ENCODE measurements at regions not wholly inside any gene's neighbourhood (a gene's known extent, or its start where the extent isn't known, plus 50 kb on each side); places are given as distances from the start of the nearest gene placed in this dataset.
"Not testable (repeated sequence)": the region's sequence is repeated elsewhere in the genome, so short reads cannot be mapped to it uniquely, and the experiment has no call there.

DNA sequence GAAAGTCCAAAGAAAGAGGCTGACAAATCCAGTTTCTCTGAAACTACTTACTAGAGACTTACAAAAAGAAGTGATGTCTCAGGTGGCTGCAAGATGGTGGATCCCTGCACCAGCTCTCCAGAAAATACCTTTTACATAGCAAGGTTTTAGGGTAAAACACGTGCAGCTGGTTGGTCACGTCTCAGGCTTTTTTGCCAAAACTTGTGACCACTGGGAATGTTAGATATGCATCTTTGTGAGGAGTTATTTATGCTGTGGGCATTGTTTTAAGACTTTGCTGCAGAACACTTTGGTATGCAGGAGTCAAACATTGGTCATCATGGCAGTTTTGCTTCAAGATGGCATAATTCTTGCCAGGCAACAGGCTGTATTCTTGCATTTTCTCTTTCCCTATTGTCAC, 1352.8 kb downstream of the REEP3 start:
- no peak for TF ChIP-seq JUND (IDR thresholded peaks at IDR 0.05; ENCODE audit: low read depth)
- in situ Hi-C loops (cut with HindIII; ENCODE audit: low pct_unique_long_range_greater_than_20kb, low sequenced_read_pairs), result no loop called here
- DNase-seq (ENCODE audit: low read depth in 1 of 2, low spot score in 1 of 2), result peak in 1 of 2 experiments; percentile 55

DNA sequence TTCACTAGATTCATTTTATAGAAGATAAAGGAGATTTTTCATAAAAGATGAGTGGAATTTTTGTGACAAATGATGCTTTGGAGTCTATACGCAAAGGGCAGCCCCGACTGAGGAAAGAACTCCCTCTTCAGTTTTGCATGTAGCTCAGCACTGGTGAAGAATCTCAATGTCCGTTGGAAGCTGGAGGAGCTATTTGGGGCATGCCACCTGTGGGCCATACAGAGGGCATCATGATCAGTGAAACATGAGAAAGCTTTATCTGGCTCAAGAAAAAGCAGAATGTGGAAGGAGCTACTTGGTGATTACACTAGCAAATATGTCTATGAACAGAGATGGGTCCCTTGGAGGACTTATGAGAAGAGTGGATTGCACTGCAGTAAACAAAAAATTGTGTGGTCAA, 1359.3 kb downstream of the REEP3 start:
- no peak for DNase-seq (ENCODE audit: low read depth in 1 of 2, low spot score in 1 of 2)
- in situ Hi-C loops (cut with HindIII; ENCODE audit: low pct_unique_long_range_greater_than_20kb, low sequenced_read_pairs), result no loop called here
- TF ChIP-seq JUND (IDR thresholded peaks at IDR 0.05; ENCODE audit: low read depth), result no peak

DNA sequence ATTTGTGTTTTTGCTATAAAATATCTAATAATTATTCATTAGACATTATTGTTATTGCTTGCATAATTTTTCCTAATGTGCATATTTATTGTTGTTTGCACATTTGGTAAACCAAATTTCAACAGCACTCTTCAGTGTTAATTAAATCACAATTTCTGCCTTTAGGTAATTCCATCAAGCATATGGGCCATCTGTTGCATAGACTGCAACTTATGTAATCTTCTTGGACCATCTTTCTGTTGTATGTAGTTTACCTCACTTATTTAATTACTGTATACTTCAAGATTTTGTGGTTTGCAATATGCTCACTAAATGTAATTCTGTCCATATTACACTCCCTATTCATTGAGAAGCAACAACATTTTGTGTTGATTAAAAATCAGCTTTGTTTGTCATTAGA, 1360.1 kb downstream of the REEP3 start:
- in situ Hi-C loops (cut with HindIII; ENCODE audit: low pct_unique_long_range_greater_than_20kb, low sequenced_read_pairs), result no loop called here
- DNase-seq (ENCODE audit: low read depth in 1 of 2, low spot score in 1 of 2), result no peak
- TF ChIP-seq JUND (IDR thresholded peaks at IDR 0.05; ENCODE audit: low read depth), result no peak

DNA sequence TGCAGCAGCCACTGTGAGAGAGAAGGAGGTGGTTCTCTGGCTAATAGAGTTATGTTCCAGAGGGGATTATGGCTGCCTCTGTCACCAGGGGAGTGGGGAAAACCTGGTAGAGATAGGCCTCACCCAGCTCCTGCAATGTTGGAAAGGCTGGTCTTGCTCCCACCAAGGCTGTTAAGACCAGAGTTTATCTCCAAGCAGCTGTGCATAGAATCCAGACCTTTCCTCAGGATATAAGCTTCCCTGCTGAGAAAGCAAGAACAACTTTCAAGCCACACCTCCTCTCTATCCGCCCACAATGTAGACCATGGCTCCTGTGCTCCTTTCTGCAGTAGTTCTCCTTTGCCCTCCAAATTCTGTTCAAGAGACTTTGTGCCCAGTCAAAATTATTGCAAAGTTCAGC, 1375.4 kb downstream of the REEP3 start:
- TF ChIP-seq JUND (IDR thresholded peaks at IDR 0.05; ENCODE audit: low read depth), result no peak
- no peak for DNase-seq (ENCODE audit: low read depth in 1 of 2, low spot score in 1 of 2)
- in situ Hi-C loops (cut with HindIII; ENCODE audit: low pct_unique_long_range_greater_than_20kb, low sequenced_read_pairs), result no loop called here

DNA sequence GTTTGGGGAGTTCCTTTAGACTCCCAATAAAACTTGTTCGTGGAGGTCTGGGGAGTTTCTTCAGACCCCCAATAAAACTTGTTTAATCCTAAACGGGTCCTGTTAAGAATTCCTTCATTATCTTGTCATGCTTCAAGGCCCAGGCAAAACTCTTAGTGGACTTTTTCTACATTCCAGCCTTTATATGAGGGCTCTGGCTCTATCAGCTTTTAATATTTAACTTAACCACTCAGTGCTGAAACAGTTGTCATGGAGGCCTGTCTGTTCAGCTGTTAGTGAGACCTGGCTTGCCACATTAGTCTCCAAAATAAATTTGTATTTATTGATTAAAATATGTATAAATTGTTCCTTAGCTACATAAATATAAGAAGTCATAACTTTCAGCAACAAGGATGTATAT, 1385.1 kb downstream of the REEP3 start:
- DNase-seq (ENCODE audit: low read depth in 1 of 2, low spot score in 1 of 2); in situ Hi-C loops (cut with HindIII; ENCODE audit: low pct_unique_long_range_greater_than_20kb, low sequenced_read_pairs): not testable (repeated sequence)

DNA sequence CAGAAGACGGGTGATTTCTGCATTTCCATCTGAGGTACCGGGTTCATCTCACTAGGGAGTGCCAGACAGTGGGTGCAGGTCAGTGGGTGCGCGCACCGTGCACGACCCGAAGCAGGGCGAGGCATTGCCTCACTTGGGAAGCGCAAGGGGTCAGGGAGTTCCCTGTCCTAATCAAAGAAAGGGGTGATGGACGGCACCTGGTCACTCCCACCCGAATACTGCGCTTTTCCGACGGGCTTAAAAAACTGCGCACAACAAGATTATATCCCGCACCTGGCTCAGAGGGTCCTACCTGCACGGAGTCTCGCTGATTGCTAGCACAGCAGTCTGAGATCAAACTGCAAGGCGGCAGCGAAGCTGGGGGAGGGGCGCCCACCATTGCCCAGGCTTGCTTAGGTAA, 1403.1 kb downstream of the REEP3 start:
- in situ Hi-C loops (cut with HindIII; ENCODE audit: low pct_unique_long_range_greater_than_20kb, low sequenced_read_pairs); DNase-seq (ENCODE audit: low read depth in 1 of 2, low spot score in 1 of 2): not testable (repeated sequence)

DNA sequence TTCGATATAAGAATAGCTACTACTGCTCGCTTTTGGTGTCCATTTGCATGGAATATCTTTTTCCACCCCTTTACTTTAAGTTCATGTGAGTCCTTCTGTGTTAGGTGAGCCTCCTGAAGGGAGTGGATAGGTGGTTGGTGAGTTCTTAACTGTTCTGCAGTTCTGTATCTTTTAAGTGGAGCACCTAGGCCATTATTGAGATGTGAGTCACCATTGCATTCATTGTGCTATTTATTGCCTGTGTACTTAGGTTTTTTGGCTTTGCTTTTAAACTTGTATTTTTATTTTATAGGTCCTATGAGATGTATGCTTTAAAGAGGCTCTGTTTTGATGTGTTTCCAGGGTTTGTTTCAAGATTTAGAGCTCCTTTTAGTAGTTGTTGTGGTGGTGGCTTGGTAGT, 1430.8 kb downstream of the REEP3 start:
- in situ Hi-C loops (cut with HindIII; ENCODE audit: low pct_unique_long_range_greater_than_20kb, low sequenced_read_pairs), result no loop called here
- TF ChIP-seq JUND (IDR thresholded peaks at IDR 0.05; ENCODE audit: low read depth), result no peak
- no peak for DNase-seq (ENCODE audit: low read depth in 1 of 2, low spot score in 1 of 2)

DNA sequence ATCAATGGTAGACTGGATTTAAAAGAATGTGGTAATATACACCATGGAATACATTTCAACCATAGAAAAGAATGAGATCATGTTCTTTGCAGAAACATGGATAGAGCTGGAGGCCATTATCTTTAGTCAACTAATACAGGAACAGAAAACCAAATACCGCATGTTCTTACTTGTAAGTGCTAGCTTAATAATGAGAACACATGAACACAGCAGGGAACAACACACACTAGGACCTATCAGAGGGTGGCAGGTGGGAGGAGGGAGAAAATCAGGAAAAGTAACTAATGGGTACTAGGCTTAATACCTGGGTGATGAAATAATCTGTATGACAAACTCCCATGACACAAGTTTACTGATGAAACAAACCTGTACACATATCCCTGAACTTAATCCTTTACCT, 1435.2 kb downstream of the REEP3 start:
- in situ Hi-C loops (cut with HindIII; ENCODE audit: low pct_unique_long_range_greater_than_20kb, low sequenced_read_pairs), result no loop called here
- DNase-seq (ENCODE audit: low read depth in 1 of 2, low spot score in 1 of 2), result no peak
- no peak for TF ChIP-seq JUND (IDR thresholded peaks at IDR 0.05; ENCODE audit: low read depth)

DNA sequence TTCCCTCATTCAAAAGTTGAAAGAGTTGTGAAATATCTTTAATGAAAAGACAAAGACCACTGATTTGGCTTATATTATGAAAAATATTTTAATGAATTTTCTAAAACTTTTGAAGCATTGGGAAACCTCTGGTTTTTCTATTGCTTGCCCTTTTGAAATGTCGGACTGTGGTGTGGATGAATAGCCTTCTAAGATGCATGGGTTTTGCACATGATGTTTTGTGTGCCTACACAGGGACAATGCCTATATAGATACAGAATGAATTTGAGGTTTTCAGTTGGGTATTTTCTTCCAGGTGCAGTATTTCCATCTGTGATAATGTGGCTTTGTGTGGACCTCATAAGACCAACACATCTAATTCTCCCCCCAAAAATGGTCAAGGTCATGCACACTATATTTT, 1437.9 kb downstream of the REEP3 start:
- no peak for DNase-seq (ENCODE audit: low read depth in 1 of 2, low spot score in 1 of 2)
- TF ChIP-seq JUND (IDR thresholded peaks at IDR 0.05; ENCODE audit: low read depth), result no peak
- in situ Hi-C loops (cut with HindIII; ENCODE audit: low pct_unique_long_range_greater_than_20kb, low sequenced_read_pairs), result no loop called here

DNA sequence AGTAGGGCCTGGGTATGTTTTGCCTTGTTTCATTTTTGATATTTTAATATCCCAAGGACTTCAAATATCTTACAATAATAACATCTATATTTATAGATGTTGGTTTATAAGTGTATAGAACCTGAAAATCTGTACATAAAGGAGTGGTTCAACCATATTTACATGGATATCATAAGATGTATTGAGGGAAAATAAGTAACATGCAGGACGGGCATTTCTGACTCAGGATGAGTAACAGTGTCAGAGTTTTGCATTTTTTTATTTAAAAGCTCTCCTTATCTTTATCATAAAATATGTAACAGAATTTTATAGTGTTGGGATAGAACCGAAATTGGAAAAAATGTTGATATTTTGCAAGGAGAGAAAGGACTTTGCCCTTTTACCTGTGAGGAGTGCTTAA, 1438.7 kb downstream of the REEP3 start:
- in situ Hi-C loops (cut with HindIII; ENCODE audit: low pct_unique_long_range_greater_than_20kb, low sequenced_read_pairs), result no loop called here
- no peak for TF ChIP-seq JUND (IDR thresholded peaks at IDR 0.05; ENCODE audit: low read depth)
- DNase-seq (ENCODE audit: low read depth in 1 of 2, low spot score in 1 of 2), result no peak

DNA sequence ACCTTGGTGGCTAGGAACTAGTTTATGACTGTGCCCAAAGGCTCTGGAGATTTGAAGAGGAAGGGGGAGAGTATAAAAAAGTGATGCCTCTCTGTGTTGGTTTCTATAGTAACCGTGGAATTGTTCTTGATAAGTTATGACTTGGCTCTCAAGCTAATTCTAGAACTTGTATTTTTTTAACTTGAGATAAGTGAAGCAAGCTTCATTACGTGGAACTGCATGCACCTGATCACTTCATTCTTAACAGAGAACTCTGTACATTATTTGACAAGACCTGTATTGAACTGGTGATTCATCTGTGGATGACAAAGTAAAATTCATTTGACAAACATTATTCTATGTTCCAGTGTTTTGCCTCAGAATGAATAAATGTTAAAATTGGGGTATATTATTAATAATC, 1452.2 kb downstream of the REEP3 start:
- DNase-seq (ENCODE audit: low read depth in 1 of 2, low spot score in 1 of 2), result no peak
- in situ Hi-C loops (cut with HindIII; ENCODE audit: low pct_unique_long_range_greater_than_20kb, low sequenced_read_pairs), result no loop called here
- no peak for TF ChIP-seq JUND (IDR thresholded peaks at IDR 0.05; ENCODE audit: low read depth)

DNA sequence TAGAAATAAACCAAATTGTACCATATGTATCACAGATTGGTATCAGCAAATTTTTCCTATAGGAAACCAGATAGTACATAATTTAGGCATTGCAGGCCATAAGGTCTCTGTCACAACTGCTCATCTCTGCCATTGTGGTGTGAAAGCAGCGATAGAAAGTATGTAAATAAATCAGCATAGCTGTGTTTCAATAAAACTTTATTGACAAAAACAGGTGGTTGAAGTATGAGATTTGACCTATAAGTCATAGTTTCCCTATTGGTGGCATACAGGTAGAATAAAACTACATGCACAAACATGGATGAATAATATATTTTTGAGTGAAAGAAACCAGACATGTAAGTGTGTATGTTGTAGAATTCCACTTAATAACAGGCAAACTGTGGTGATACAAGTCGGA, 1454.9 kb downstream of the REEP3 start:
- in situ Hi-C loops (cut with HindIII; ENCODE audit: low pct_unique_long_range_greater_than_20kb, low sequenced_read_pairs), result no loop called here
- no peak for DNase-seq (ENCODE audit: low read depth in 1 of 2, low spot score in 1 of 2)

DNA sequence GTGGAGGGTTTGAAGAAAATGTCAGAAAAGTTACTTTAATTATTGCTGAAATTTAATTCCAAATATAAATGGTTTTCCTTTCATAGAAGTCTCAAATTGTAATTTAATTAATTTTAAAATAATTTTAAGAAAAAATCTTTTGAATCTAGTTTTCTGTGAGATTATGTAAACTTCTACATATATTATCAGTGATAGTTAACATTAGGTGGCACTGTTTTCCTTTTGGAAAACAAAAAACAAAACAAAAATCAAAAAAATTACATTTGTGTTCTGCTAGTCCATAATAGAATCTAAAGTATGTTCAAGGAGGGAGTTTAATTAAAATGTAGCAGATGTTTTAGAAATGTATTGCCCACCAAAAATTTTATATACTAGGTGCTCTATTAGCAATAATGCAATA, 1456.7 kb downstream of the REEP3 start:
- in situ Hi-C loops (cut with HindIII; ENCODE audit: low pct_unique_long_range_greater_than_20kb, low sequenced_read_pairs), result no loop called here
- no peak for TF ChIP-seq JUND (IDR thresholded peaks at IDR 0.05; ENCODE audit: low read depth)
- no peak for DNase-seq (ENCODE audit: low read depth in 1 of 2, low spot score in 1 of 2)

More for the DNA sequence above, 1454.9 kb downstream of the REEP3 start:
- no peak for TF ChIP-seq JUND (IDR thresholded peaks at IDR 0.05; ENCODE audit: low read depth)

DNA sequence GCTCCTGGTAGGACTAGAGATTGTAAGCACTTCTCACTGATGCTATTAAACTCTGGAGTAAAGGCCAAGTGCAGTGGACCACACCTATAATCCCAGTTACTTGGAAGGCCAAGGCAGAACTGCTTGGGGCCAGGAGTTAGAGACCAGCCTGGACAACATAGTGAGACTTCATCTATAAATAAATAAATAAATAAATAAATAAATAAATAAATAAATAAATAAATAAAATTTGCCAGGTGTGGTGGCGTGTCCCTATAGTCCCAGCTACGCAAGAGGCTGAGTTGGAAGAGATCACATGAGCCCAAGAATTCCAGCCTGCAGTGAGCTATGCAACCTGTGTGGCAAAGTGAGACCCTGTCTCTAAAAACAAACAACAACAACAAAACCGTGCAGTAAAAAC, 1475.7 kb downstream of the REEP3 start:
- in situ Hi-C loops (cut with HindIII; ENCODE audit: low pct_unique_long_range_greater_than_20kb, low sequenced_read_pairs), result no loop called here
- no peak for TF ChIP-seq JUND (IDR thresholded peaks at IDR 0.05; ENCODE audit: low read depth)
- no peak for DNase-seq (ENCODE audit: low read depth in 1 of 2, low spot score in 1 of 2)

DNA sequence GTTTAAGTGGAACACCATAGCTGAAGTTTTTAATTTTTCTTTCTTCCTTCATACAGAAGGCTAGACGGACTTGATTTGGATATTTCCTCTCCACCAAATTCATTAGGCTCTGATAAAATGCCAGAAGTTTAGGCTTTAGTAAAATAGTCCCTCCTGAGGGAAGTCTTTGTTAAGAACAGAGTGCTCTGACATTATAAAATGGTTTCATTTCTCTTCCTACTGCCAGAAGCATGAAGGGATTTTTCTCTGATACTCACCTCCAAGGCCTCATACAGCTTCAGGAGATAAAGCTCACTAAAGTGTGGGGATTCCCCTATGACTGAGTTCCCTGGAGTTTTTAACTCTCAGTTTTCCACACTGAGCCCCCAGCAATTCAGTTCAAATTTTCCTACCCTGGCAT, 1489.6 kb downstream of the REEP3 start:
- no peak for TF ChIP-seq JUND (IDR thresholded peaks at IDR 0.05; ENCODE audit: low read depth)

More for the DNA sequence above, 1489.6 kb downstream of the REEP3 start:
- no peak for DNase-seq (ENCODE audit: low read depth in 1 of 2, low spot score in 1 of 2)
- in situ Hi-C loops (cut with HindIII; ENCODE audit: low pct_unique_long_range_greater_than_20kb, low sequenced_read_pairs), result no loop called here
